Endothelial cell of umbilical vein (primary cell): ENCODE measurements at regions not wholly inside any gene's neighbourhood (a gene's known extent, or its start where the extent isn't known, plus 50 kb on each side); places are given as distances from the start of the nearest gene placed in this dataset.

Source experiments
- BruUV-seq: library from RNA; stranded (reverse); fragments of 400-500 nt; replicated peaks from 2 replicates; lab custom pipeline; 2021; lab: Mats Ljungman, UMichigan
- CTCF ChIA-PET: fragments of 300-600, 350-600 bp; sonication (Branson Sonifier 250); formaldehyde crosslinking; loops from one replicate; lab custom pipeline; 2021; ENCODE audit warnings: antibody characterized with exemption, inconsistent platforms; lab: Charles Lee
- POLR2A ChIA-PET: fragments of 300-600, 350-600 bp; sonication (Branson Sonifier 250); formaldehyde crosslinking; loops from one replicate; lab custom pipeline; 2021; ENCODE audit warnings: antibody characterized with exemption, inconsistent platforms; lab: Charles Lee
- DNase-seq: peaks from one replicate; pipeline ENCODE4 v3.0.0-alpha.2; 2011; ENCODE audit warnings: low read depth, low spot score
- FAIRE-seq: peaks from 2 replicates; lab custom pipeline; 2011; peaks lifted over from hg19 to GRCh38; lab: Jason Lieb, UNC
- H2AFZ ChIP-seq: 2 replicates; pipeline ENCODE4 v1.6.0; 2012; ENCODE audit warnings: low read depth, low read length, control low read depth, inconsistent platforms
- H3K27ac ChIP-seq: 2 replicates; pipeline ENCODE4 v1.5.1; 2011; ENCODE audit warnings: low read depth, mild to moderate bottlenecking, control low read depth, low read length, moderate library complexity; ENCODE audit not compliant: insufficient read depth
- H3K27me3 ChIP-seq, 2 experiments: 2 replicates each; pipeline versions ENCODE4 v1.6.0 to v1.6.1; 2011; ENCODE audit warnings: low read length in 2 of 2, mixed read lengths in 1 of 2; ENCODE audit not compliant: control insufficient read depth in 2 of 2, insufficient read depth in 2 of 2
- H3K36me3 ChIP-seq, 2 experiments: 2 replicates in 1 of 2; 3 replicates in 1 of 2; pipeline ENCODE4 v1.5.1; 2011; ENCODE audit warnings: low read length in 2 of 2, mild to moderate bottlenecking in 1 of 2, moderate library complexity in 1 of 2; ENCODE audit not compliant: control insufficient read depth in 2 of 2, insufficient read depth in 2 of 2; ENCODE audit errors: extremely low read depth in 1 of 2
- H3K4me1 ChIP-seq: 3 replicates; pipeline ENCODE4 v1.5.1; 2011; ENCODE audit warnings: mild to moderate bottlenecking, low read length; ENCODE audit not compliant: control insufficient read depth, insufficient read depth; ENCODE audit errors: extremely low read depth
- H3K4me2 ChIP-seq: 2 replicates; pipeline ENCODE4 v1.6.1; 2011; ENCODE audit warnings: low read length, control low read depth, mixed read lengths; ENCODE audit not compliant: insufficient read depth
- H3K4me3 ChIP-seq, 3 experiments: fragments of 200-600 bp in 1 of 3; sonication (generic), shearing (Covaris generic) in 1 of 3; replicated peaks in 1 of 3; 2 replicates each; pipeline ENCODE4 v1.5.1; 2011 to 2016; ENCODE audit warnings: control low read depth in 3 of 3, low read length in 3 of 3, mild to moderate bottlenecking in 2 of 3, inconsistent platforms in 1 of 3, low read depth in 1 of 3, moderate library complexity in 1 of 3; ENCODE audit not compliant: insufficient read depth in 1 of 3
- H3K79me2 ChIP-seq: 2 replicates; pipeline ENCODE4 v1.6.0; 2012; ENCODE audit warnings: low read length, inconsistent platforms; ENCODE audit not compliant: control insufficient read depth, insufficient read depth
- H3K9ac ChIP-seq: replicated peaks from 2 replicates; pipeline ENCODE3; 2011; ENCODE audit warnings: low read length, control low read depth; ENCODE audit not compliant: insufficient read depth; ENCODE audit errors: extremely low read depth
- H3K9me1 ChIP-seq: replicated peaks from 3 replicates; pipeline ENCODE4 v1.6.0; 2011; ENCODE audit warnings: mild to moderate bottlenecking, low read length; ENCODE audit not compliant: control insufficient read depth, insufficient read depth; ENCODE audit errors: extremely low read depth
- H3K9me3 ChIP-seq: replicated peaks from 2 replicates; pipeline ENCODE4 v1.5.1; 2012; ENCODE audit warnings: low read length, inconsistent platforms; ENCODE audit not compliant: control insufficient read depth, insufficient read depth
- H4K20me1 ChIP-seq: replicated peaks from 2 replicates; pipeline ENCODE3; 2011; ENCODE audit warnings: mild to moderate bottlenecking, low read length; ENCODE audit not compliant: control insufficient read depth, insufficient read depth; ENCODE audit errors: extremely low read depth
- CTCF ChIP-seq, 2 donors: IDR thresholded peaks; 1 replicate in 1 of 2; 2 replicates in 1 of 2; pipeline ENCODE4 v1.5.1; 2011; ENCODE audit warnings: low read length in 2 of 2, mild to moderate bottlenecking in 2 of 2, moderate library complexity in 2 of 2, control low read depth in 1 of 2, inconsistent platforms in 1 of 2, low read depth in 1 of 2; ENCODE audit not compliant: insufficient read depth in 1 of 2; ENCODE audit errors: extremely low read depth in 1 of 2
- EZH2 ChIP-seq: IDR thresholded peaks from 2 replicates; pipeline ENCODE4 v1.6.1; 2012; ENCODE audit warnings: borderline replicate concordance, low read depth, mild to moderate bottlenecking, moderate library complexity, low read length, inconsistent platforms; ENCODE audit not compliant: severe bottlenecking
- FOS ChIP-seq: IDR thresholded peaks from 2 replicates; pipeline ENCODE4 v1.6.1; 2011; ENCODE audit warnings: mild to moderate bottlenecking, low read length, moderate library complexity, borderline replicate concordance; ENCODE audit not compliant: insufficient read depth
- GATA2 ChIP-seq: IDR thresholded peaks from 2 replicates; pipeline ENCODE4 v1.7.0; 2011; ENCODE audit warnings: low read depth, mild to moderate bottlenecking, moderate library complexity, mixed read lengths, low read length; ENCODE audit not compliant: insufficient read length, insufficient read depth
- JUN ChIP-seq: IDR thresholded peaks from 2 replicates; pipeline ENCODE4 v1.6.1; 2011; ENCODE audit warnings: borderline replicate concordance, low read depth; ENCODE audit not compliant: insufficient read length, insufficient read depth
- MAX ChIP-seq: IDR thresholded peaks from 2 replicates; pipeline ENCODE4 v1.6.1; 2011; ENCODE audit not compliant: insufficient read depth, insufficient read length
- MYC ChIP-seq: IDR thresholded peaks from one replicate; pipeline ENCODE4 v1.6.1; 2011; ENCODE audit warnings: mild to moderate bottlenecking, low read depth, low read length
- POLR2A ChIP-seq: IDR thresholded peaks from 2 replicates; pipeline ENCODE4 v1.6.1; 2012; ENCODE audit warnings: low read depth, mild to moderate bottlenecking, control low read depth, low read length
- POLR2AphosphoS5 ChIP-seq: IDR thresholded peaks from 2 replicates; pipeline ENCODE4 v1.6.1; 2012; ENCODE audit warnings: low read depth, mild to moderate bottlenecking, control low read depth, low read length, moderate library complexity; ENCODE audit not compliant: insufficient read depth
- dilution Hi-C: fragments of 300-500 bp; cut with MboI; formaldehyde crosslinking; loops from one replicate; pipeline ENCODE4 v1.15.0; 2019; ENCODE audit warnings: low sequenced_read_pairs; ENCODE audit not compliant: extremely low pct_ligation_motif_present
- intact Hi-C: fragments of 100-400 bp; cut with micrococcal nuclease; formaldehyde crosslinking; loops from one replicate; pipeline ENCODE4 v1.10.0; 2022

- Histone ChIP-seq H3K27me3 (no peaks in the 10 kb centered on the region), H4K20me1 (no peaks in the 10 kb centered on the region), H2AFZ (no peak overlapping the region), H3K9ac (no peak overlapping the region), H3K9me1 (no peaks in the 10 kb centered on the region), H3K4me1 (no peaks in the 10 kb centered on the region), H3K36me3 (no peaks in the 10 kb centered on the region), H3K79me2 (no peaks in the 10 kb centered on the region), H3K9me3 (no peaks in the 10 kb centered on the region), H3K4me3 (no peak overlapping the region), H3K27ac (no peak overlapping the region), H3K4me2 (no peak overlapping the region)
- TF ChIP-seq POLR2AphosphoS5 (no peak), JUN (no peak), POLR2A (no peak), EZH2 (no peak), GATA2 (no peak), CTCF (IDR thresholded peaks at IDR 0.05; ENCODE audit: extremely low read depth in 1 of 2, insufficient read depth in 1 of 2, low read depth in 1 of 2, low read length in 2 of 2) (no peak), MYC (no peak)
- no peak for DNase-seq
- ChIA-PET POLR2A (no interaction called here), CTCF (interaction anchor here (0.6 kb wide), 1 partner anchor 181 kb away, joined by 4 read pairs; no protein-coding TSS in a partner anchor)
- BruUV-seq, result no TSS peak
- no peak for FAIRE-seq
- dilution Hi-C loops, result no loop called here
- intact Hi-C loops, result no loop called here
These were observed 246.1 kb upstream of the AFDN start for GRCh38 chr6:167580619-167580911.

- no peaks in the 10 kb centered on the region for H3K79me2 ChIP-seq
- H4K20me1 ChIP-seq, result no peaks in the 10 kb centered on the region
- no peak overlapping the region for H3K27ac ChIP-seq
- no peak overlapping the region for H2AFZ ChIP-seq
- POLR2A ChIA-PET, result no interaction called here
- dilution Hi-C loops, result no loop called here
- no peaks in the 10 kb centered on the region for H3K9me3 ChIP-seq
- no peak for FAIRE-seq
- H3K9ac ChIP-seq, result no peak overlapping the region
- BruUV-seq, result no TSS peak
- H3K4me1 ChIP-seq, result no peaks in the 10 kb centered on the region
- DNase-seq, result no peak
- TF ChIP-seq JUN (no peak), MAX (no peak), POLR2A (no peak), MYC (no peak), POLR2AphosphoS5 (no peak), GATA2 (no peak), EZH2 (no peak), CTCF (IDR thresholded peaks at IDR 0.05; ENCODE audit: extremely low read depth in 1 of 2, insufficient read depth in 1 of 2, low read depth in 1 of 2, low read length in 2 of 2) (no peak), FOS (no peak)
- no peaks in the 10 kb centered on the region for H3K36me3 ChIP-seq
- CTCF ChIA-PET, result no interaction called here
- intact Hi-C loops, result no loop called here
- no peaks in the 10 kb centered on the region for H3K27me3 ChIP-seq
- no peaks in the 10 kb centered on the region for H3K9me1 ChIP-seq
- no peak overlapping the region for H3K4me3 ChIP-seq
- H3K4me2 ChIP-seq, result no peak overlapping the region
These were observed 245.1 kb upstream of the AFDN start for GRCh38 chr6:167581637-167582036.
